Gastrocnemius medialis (tissue), 4 donors: ENCODE measurements at regions not wholly inside any gene's neighbourhood (a gene's known extent, or its start where the extent isn't known, plus 50 kb on each side); places are given as distances from the start of the nearest gene placed in this dataset.

ENCODE experiments used
- POLR2A ChIP-seq, 2 donors: fragments of 450-650 bp; IDR thresholded peaks; one replicate each; pipeline ENCODE4 v1.6.1; 2017; ENCODE audit warnings: antibody characterized with exemption in 2 of 2, mild to moderate bottlenecking in 2 of 2, moderate library complexity in 2 of 2
- TF ChIP-seq, protein P1 (sequence below), 5 experiments: fragments of 450-650 bp in 3 of 5; fragments of 200-600 bp in 2 of 5; sonication (generic) in 2 of 5; IDR thresholded peaks in 4 of 5; conservative IDR thresholded peaks in 1 of 5; 1 replicate in 4 of 5; 2 replicates in 1 of 5; pipeline ENCODE4 v1.5.1; 2016 to 2019; ENCODE audit warnings: antibody characterized with exemption in 5 of 5, mild to moderate bottlenecking in 3 of 5, moderate library complexity in 3 of 5

GRCh38 chr4:186920483-186920882 is 196.8 kb upstream of the FAT1 start:
- TF ChIP-seq, protein P1, sequence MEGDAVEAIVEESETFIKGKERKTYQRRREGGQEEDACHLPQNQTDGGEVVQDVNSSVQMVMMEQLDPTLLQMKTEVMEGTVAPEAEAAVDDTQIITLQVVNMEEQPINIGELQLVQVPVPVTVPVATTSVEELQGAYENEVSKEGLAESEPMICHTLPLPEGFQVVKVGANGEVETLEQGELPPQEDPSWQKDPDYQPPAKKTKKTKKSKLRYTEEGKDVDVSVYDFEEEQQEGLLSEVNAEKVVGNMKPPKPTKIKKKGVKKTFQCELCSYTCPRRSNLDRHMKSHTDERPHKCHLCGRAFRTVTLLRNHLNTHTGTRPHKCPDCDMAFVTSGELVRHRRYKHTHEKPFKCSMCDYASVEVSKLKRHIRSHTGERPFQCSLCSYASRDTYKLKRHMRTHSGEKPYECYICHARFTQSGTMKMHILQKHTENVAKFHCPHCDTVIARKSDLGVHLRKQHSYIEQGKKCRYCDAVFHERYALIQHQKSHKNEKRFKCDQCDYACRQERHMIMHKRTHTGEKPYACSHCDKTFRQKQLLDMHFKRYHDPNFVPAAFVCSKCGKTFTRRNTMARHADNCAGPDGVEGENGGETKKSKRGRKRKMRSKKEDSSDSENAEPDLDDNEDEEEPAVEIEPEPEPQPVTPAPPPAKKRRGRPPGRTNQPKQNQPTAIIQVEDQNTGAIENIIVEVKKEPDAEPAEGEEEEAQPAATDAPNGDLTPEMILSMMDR (IDR thresholded peaks at IDR 0.05 in 4 of 5, conservative IDR thresholded peaks at IDR 0.05 in 1 of 5): no peak
- no peak for TF ChIP-seq POLR2A (IDR thresholded peaks at IDR 0.05)
